H9 (cell line): ENCODE measurements at regions not wholly inside any gene's neighbourhood (a gene's known extent, or its start where the extent isn't known, plus 50 kb on each side); places are given as distances from the start of the nearest gene placed in this dataset.

Source experiments
- DNase-seq: peaks from one replicate; pipeline ENCODE4 v3.0.0-alpha.2; 2017
- H2AFZ ChIP-seq: one replicate; pipeline ENCODE4 v1.6.1; 2013; ENCODE audit warnings: mild to moderate bottlenecking, low read length, control low read depth, moderate library complexity
- H2AK5ac ChIP-seq: 2 replicates; pipeline ENCODE4 v1.6.1; 2013; ENCODE audit warnings: low read length, control low read depth, mixed read lengths; ENCODE audit not compliant: insufficient read length
- H2BK120ac ChIP-seq: one replicate; pipeline ENCODE4 v1.6.1; 2013; ENCODE audit warnings: low read depth, mild to moderate bottlenecking, low read length, control low read depth, inconsistent platforms; ENCODE audit not compliant: poor library complexity, severe bottlenecking
- H2BK12ac ChIP-seq: 2 replicates; pipeline ENCODE4 v1.6.1; 2013; ENCODE audit warnings: low read length, control low read depth, mixed read lengths, low read depth; ENCODE audit not compliant: insufficient read length
- H2BK15ac ChIP-seq: 2 replicates; pipeline ENCODE4 v1.6.1; 2013; ENCODE audit warnings: low read depth, low read length, control low read depth
- H2BK20ac ChIP-seq: one replicate; pipeline ENCODE4 v1.6.1; 2013; ENCODE audit warnings: low read depth, mild to moderate bottlenecking, low read length, control low read depth, inconsistent platforms; ENCODE audit not compliant: poor library complexity, severe bottlenecking
- H2BK5ac ChIP-seq: 2 replicates; pipeline ENCODE4 v1.6.1; 2013; ENCODE audit warnings: low read length, control low read depth, mixed read lengths; ENCODE audit not compliant: insufficient read length
- H3K14ac ChIP-seq: 2 replicates; pipeline ENCODE4 v1.6.1; 2013; ENCODE audit warnings: low read length, control low read depth; ENCODE audit not compliant: insufficient read depth
- H3K18ac ChIP-seq: 2 replicates; pipeline ENCODE4 v1.6.1; 2013; ENCODE audit warnings: low read depth, mild to moderate bottlenecking, mixed read lengths, low read length, control low read depth; ENCODE audit not compliant: insufficient read length
- H3K23ac ChIP-seq: 2 replicates; pipeline ENCODE4 v1.6.1; 2013; ENCODE audit warnings: low read length, control low read depth, mixed read lengths, low read depth; ENCODE audit not compliant: insufficient read length
- H3K23me2 ChIP-seq: 2 replicates; pipeline ENCODE4 v1.6.1; 2013; ENCODE audit warnings: low read depth, mild to moderate bottlenecking, mixed read lengths, low read length, control low read depth; ENCODE audit not compliant: insufficient read length, poor library complexity, severe bottlenecking
- H3K27ac ChIP-seq: 2 replicates; pipeline ENCODE4 v1.5.1; 2013; ENCODE audit warnings: low read length, control low read depth, mixed read lengths, low read depth; ENCODE audit not compliant: insufficient read length
- H3K27me3 ChIP-seq: 2 replicates; pipeline ENCODE4 v1.6.1; 2013; ENCODE audit warnings: low read length, control low read depth, inconsistent platforms; ENCODE audit not compliant: insufficient read depth
- H3K4ac ChIP-seq: 2 replicates; pipeline ENCODE4 v1.6.1; 2013; ENCODE audit warnings: low read depth, mild to moderate bottlenecking, control low read depth, inconsistent platforms, low read length, moderate library complexity
- H3K4me1 ChIP-seq: 2 replicates; pipeline ENCODE4 v1.6.1; 2013; ENCODE audit warnings: low read length, control low read depth, inconsistent platforms; ENCODE audit not compliant: insufficient read depth
- H3K4me2 ChIP-seq: 2 replicates; pipeline ENCODE4 v1.6.1; 2013; ENCODE audit warnings: low read length, control low read depth, mixed read lengths; ENCODE audit not compliant: insufficient read length, insufficient read depth
- H3K56ac ChIP-seq: 2 replicates; pipeline ENCODE4 v1.6.1; 2013; ENCODE audit warnings: low read depth, mild to moderate bottlenecking, mixed read lengths, low read length, control low read depth; ENCODE audit not compliant: insufficient read length
- H3K79me1 ChIP-seq: 2 replicates; pipeline ENCODE4 v1.6.1; 2013; ENCODE audit warnings: low read depth, mild to moderate bottlenecking, moderate library complexity, low read length, control low read depth, inconsistent platforms; ENCODE audit not compliant: insufficient read depth, poor library complexity, severe bottlenecking
- H3K79me2 ChIP-seq: 2 replicates; pipeline ENCODE4 v1.6.1; 2013; ENCODE audit warnings: low read length, control low read depth, inconsistent platforms; ENCODE audit not compliant: insufficient read depth
- H3K9ac ChIP-seq: 2 replicates; pipeline ENCODE4 v1.6.1; 2013; ENCODE audit warnings: low read length, control low read depth, mixed read lengths; ENCODE audit not compliant: insufficient read length; ENCODE audit errors: extremely low read depth
- H3K9me3 ChIP-seq: one replicate; pipeline ENCODE4 v1.6.1; 2013; ENCODE audit warnings: low read depth, low read length, inconsistent platforms; ENCODE audit not compliant: control insufficient read depth
- H3T11ph ChIP-seq: one replicate; pipeline ENCODE4 v1.6.1; 2013; ENCODE audit warnings: mild to moderate bottlenecking, low read length, control low read depth, inconsistent platforms
- H4K20me1 ChIP-seq: one replicate; pipeline ENCODE4 v1.6.1; 2013; ENCODE audit not compliant: control insufficient read depth, insufficient read length, insufficient read depth
- H4K5ac ChIP-seq: 2 replicates; pipeline ENCODE4 v1.6.1; 2013; ENCODE audit warnings: low read depth, mild to moderate bottlenecking, mixed read lengths, low read length, control low read depth; ENCODE audit not compliant: insufficient read length
- H4K8ac ChIP-seq: replicated peaks from 2 replicates; pipeline ENCODE4 v1.6.1; 2013; ENCODE audit warnings: low read length, control low read depth, mixed read lengths, low read depth; ENCODE audit not compliant: insufficient read length
- H4K91ac ChIP-seq: 2 replicates; pipeline ENCODE4 v1.6.1; 2013; ENCODE audit warnings: low read depth, mild to moderate bottlenecking, moderate library complexity, mixed read lengths, low read length, control low read depth; ENCODE audit not compliant: insufficient read length
- H3K27ac Mint-ChIP-seq, 3 experiments: 2 replicates in 2 of 3; 3 replicates in 1 of 3; pipeline ENCODE4 v1.8.0; 2020 to 2021; ENCODE audit warnings: mixed read lengths in 3 of 3, mild to moderate bottlenecking in 1 of 3, moderate library complexity in 1 of 3
- H3K27me3 Mint-ChIP-seq: 2 replicates; pipeline ENCODE4 v1.8.0; 2021; ENCODE audit warnings: low read depth, mild to moderate bottlenecking, moderate library complexity, mixed read lengths
- H3K36me3 Mint-ChIP-seq, 3 experiments: 2 replicates in 2 of 3; 3 replicates in 1 of 3; pipeline ENCODE4 v1.8.0; 2020 to 2021; ENCODE audit warnings: low read depth in 3 of 3, mixed read lengths in 3 of 3; ENCODE audit not compliant: insufficient read depth in 1 of 3
- H3K4me1 Mint-ChIP-seq, 2 experiments: 2 replicates each; pipeline ENCODE4 v1.8.0; 2020; ENCODE audit warnings: mixed read lengths in 2 of 2
- H3K4me3 Mint-ChIP-seq, 2 experiments: 2 replicates in 1 of 2; 3 replicates in 1 of 2; pipeline ENCODE4 v1.8.0; 2020 to 2021; ENCODE audit warnings: mild to moderate bottlenecking in 2 of 2, mixed read lengths in 2 of 2, moderate library complexity in 1 of 2
- H3K9me3 Mint-ChIP-seq, 2 experiments: 2 replicates in 1 of 2; 3 replicates in 1 of 2; pipeline ENCODE4 v1.8.0; 2020; ENCODE audit warnings: mild to moderate bottlenecking in 2 of 2, mixed read lengths in 2 of 2, moderate library complexity in 1 of 2
- CTCF ChIP-seq: fragments of 200-600 bp; sonication (generic); conservative IDR thresholded peaks from 3 replicates; pipeline ENCODE4 v1.8.0; 2021; ENCODE audit warnings: antibody characterized with exemption, mild to moderate bottlenecking
- WGBS: extraction: QIAGEN DNeasy Blood & Tissue Kit; methylation state at CpG from one replicate; pipeline ENCODE4 v1.1.7; 2013; ENCODE audit warnings: missing lambda C conversion rate, low lambda C conversion rate, mixed read lengths; ENCODE audit not compliant: insufficient read length; ENCODE audit errors: extremely low coverage; 5-methylcytosine and 5-hydroxymethylcytosine counted together

- DNase-seq: peak; percentile 41
- no peak overlapping the region for H3T11ph ChIP-seq
- no peak overlapping the region for H2AFZ ChIP-seq
- no peak overlapping the region for H2AK5ac ChIP-seq
- no peaks in the 10 kb centered on the region for H4K20me1 ChIP-seq
- Mint-ChIP-seq H3K36me3 (no peaks in the 10 kb centered on the region), H3K27ac (no peak overlapping the region), H3K4me3 (no peak overlapping the region), H3K4me1 (peaks cover 7 to 11% of the 10 kb centered on the region in 2 experiments), H3K9me3 (no peaks in the 10 kb centered on the region), H3K27me3 (no peaks in the 10 kb centered on the region)
- 0 out of 2 replicates have a peak, but pooled peaks cover 2% of the 10 kb centered on the region for H3K4me1 ChIP-seq
- no peak overlapping the region for H2BK5ac ChIP-seq
- H3K14ac ChIP-seq: no peak overlapping the region
- H4K8ac ChIP-seq: no peak overlapping the region
- H2BK12ac ChIP-seq: no peak overlapping the region
- no peaks in the 10 kb centered on the region for H3K27me3 ChIP-seq
- WGBS: no CpG with 5 or more reads among the region's 4 CpGs
- no peak overlapping the region for H3K4me2 ChIP-seq
- H3K18ac ChIP-seq: no peak overlapping the region
- no peak overlapping the region for H4K5ac ChIP-seq
- no peak overlapping the region for H2BK20ac ChIP-seq
- no peak overlapping the region for H3K9ac ChIP-seq
- H3K4ac ChIP-seq: no peak overlapping the region
- no peak overlapping the region for H2BK15ac ChIP-seq
- TF ChIP-seq CTCF: peak; percentile 59
- H3K79me1 ChIP-seq: no peaks in the 10 kb centered on the region
- H3K23me2 ChIP-seq: no peaks in the 10 kb centered on the region
- no peak overlapping the region for H3K27ac ChIP-seq
- H3K9me3 ChIP-seq: no peaks in the 10 kb centered on the region
- no peaks in the 10 kb centered on the region for H3K79me2 ChIP-seq
- no peak overlapping the region for H4K91ac ChIP-seq
- no peak overlapping the region for H3K23ac ChIP-seq
- H2BK120ac ChIP-seq: no peak overlapping the region
- no peak overlapping the region for H3K56ac ChIP-seq
Measured at GRCh38 chr10:88117869-88118632, 254.6 kb downstream of the PTEN start.
